Testis (tissue), 2 donors: ENCODE measurements at regions not wholly inside any gene's neighbourhood (a gene's known extent, or its start where the extent isn't known, plus 50 kb on each side); places are given as distances from the start of the nearest gene placed in this dataset.

Experiments used
- CTCF ChIP-seq, 3 experiments: fragments of 450-650 bp in 2 of 3; fragments of 200-600 bp in 1 of 3; sonication (generic) in 1 of 3; IDR thresholded peaks; one replicate each; pipeline ENCODE4 v1.5.1; 2016 to 2019; ENCODE audit warnings: antibody characterized with exemption in 3 of 3, mild to moderate bottlenecking in 2 of 3, moderate library complexity in 1 of 3
- POLR2A ChIP-seq: fragments of 450-650 bp; IDR thresholded peaks from one replicate; pipeline ENCODE4 v1.6.1; 2017; ENCODE audit warnings: antibody characterized with exemption, mild to moderate bottlenecking, moderate library complexity

- TF ChIP-seq CTCF (IDR thresholded peaks at IDR 0.05) (no peak), POLR2A (no peak)
These were observed 640.2 kb downstream of the SATB2 start for GRCh38 chr2:198817536-198817935.
